GM12878 (cell line): ENCODE measurements at regions not wholly inside any gene's neighbourhood (a gene's known extent, or its start where the extent isn't known, plus 50 kb on each side); places are given as distances from the start of the nearest gene placed in this dataset.
A peak's percentile ranks its signal among the peaks of the same experiment; 100 is the strongest.

Source experiments
- ATAC-seq: fragments of 200-7000 bp; cut with Tn5 transposase; 3 replicates; pipeline ENCODE4 v1.9.1; 2020; ENCODE audit warnings: mild to moderate bottlenecking, moderate library complexity
- BruUV-seq: library from RNA; stranded (reverse); fragments of 400-500 nt; replicated peaks from 2 replicates; lab custom pipeline; 2021; lab: Mats Ljungman, UMichigan
- CTCF ChIA-PET: fragments of 300-600 bp; sonication (Branson Sonifier 250); formaldehyde crosslinking; extraction: SDS; loops from one replicate; lab custom pipeline; 2021; ENCODE audit warnings: inconsistent platforms; lab: Yijun Ruan, JAX
- POLR2A ChIA-PET: fragments of 350-600 bp; formaldehyde crosslinking; extraction: SDS; loops from one replicate; lab custom pipeline; 2021; ENCODE audit warnings: inconsistent platforms; lab: Charles Lee
- RAD21 ChIA-PET: fragments of 300-600 bp; sonication (Branson Sonifier 250); formaldehyde crosslinking; loops from one replicate; lab custom pipeline; 2023; ENCODE audit warnings: antibody characterized with exemption; ENCODE audit not compliant: unreplicated experiment; lab: Charles Lee
- SMC1A ChIA-PET: fragments of 300-600 bp; sonication (Branson Sonifier 250); formaldehyde crosslinking; loops from one replicate; lab custom pipeline; 2023; ENCODE audit not compliant: unreplicated experiment, uncharacterized antibody; lab: Charles Lee
- DNase-seq: peaks from one replicate; pipeline ENCODE4 v3.0.0-alpha.2; 2011; ENCODE audit warnings: low read depth, low spot score
- FAIRE-seq: peaks from 3 replicates; lab custom pipeline; 2011; peaks lifted over from hg19 to GRCh38; lab: Jason Lieb, UNC
- H2AFZ ChIP-seq: 2 replicates; pipeline ENCODE4 v1.6.0; 2011; ENCODE audit warnings: low read depth, low read length, control low read depth; ENCODE audit not compliant: control insufficient read depth
- H3K27ac ChIP-seq: 2 replicates; pipeline ENCODE4 v1.5.1; 2011; ENCODE audit warnings: control low read depth; ENCODE audit not compliant: control insufficient read depth, insufficient read depth
- H3K27me3 ChIP-seq, 2 experiments: replicated peaks in 1 of 2; 2 replicates each; pipeline versions ENCODE4 v1.6.0 to v1.6.1; 2011; ENCODE audit warnings: low read length in 1 of 2; ENCODE audit not compliant: control insufficient read depth in 2 of 2, insufficient read depth in 2 of 2
- H3K36me3 ChIP-seq, 2 experiments: 2 replicates each; pipeline ENCODE4 v1.5.1; 2011; ENCODE audit warnings: low read length in 1 of 2; ENCODE audit not compliant: control insufficient read depth in 2 of 2, insufficient read depth in 2 of 2
- H3K4me1 ChIP-seq: 2 replicates; pipeline ENCODE4 v1.6.1; 2011; ENCODE audit warnings: mild to moderate bottlenecking, low read length, moderate library complexity, mixed read lengths; ENCODE audit not compliant: control insufficient read depth, insufficient read depth
- H3K4me2 ChIP-seq: 2 replicates; pipeline ENCODE4 v1.6.0; 2011; ENCODE audit warnings: control low read depth; ENCODE audit not compliant: control insufficient read depth, insufficient read depth
- H3K4me3 ChIP-seq: fragments of 200-600 bp; sonication (generic); 2 replicates; pipeline ENCODE4 v1.5.1; 2016
- H3K79me2 ChIP-seq: 2 replicates; pipeline ENCODE4 v1.6.0; 2011; ENCODE audit warnings: low read length; ENCODE audit not compliant: control insufficient read depth, insufficient read depth
- H3K9ac ChIP-seq: 2 replicates; pipeline ENCODE4 v1.8.0; 2011; ENCODE audit warnings: low read length, control low read depth, mixed read lengths; ENCODE audit not compliant: control insufficient read depth, insufficient read depth
- H3K9me3 ChIP-seq: replicated peaks from 3 replicates; pipeline ENCODE4 v1.5.1; 2011; ENCODE audit warnings: mild to moderate bottlenecking, low read length; ENCODE audit not compliant: control insufficient read depth, insufficient read depth
- H4K20me1 ChIP-seq: 2 replicates; pipeline ENCODE4 v1.6.0; 2011; ENCODE audit not compliant: control insufficient read depth, insufficient read depth
- BMI1 ChIP-seq: fragments of 450-650 bp; IDR thresholded peaks from 2 replicates; pipeline ENCODE4 v1.6.1; 2016; ENCODE audit warnings: mild to moderate bottlenecking, moderate library complexity, borderline replicate concordance
- CHD4 ChIP-seq: fragments of 200-600 bp; sonication (generic); IDR thresholded peaks from 2 replicates; pipeline ENCODE4 v1.6.1; 2016; ENCODE audit warnings: mild to moderate bottlenecking
- CREM ChIP-seq: IDR thresholded peaks from 2 replicates; pipeline ENCODE4 v1.6.1; 2014; ENCODE audit warnings: antibody characterized with exemption, low read depth
- ETV6 ChIP-seq, 2 experiments: fragments of 450-650 bp in 1 of 2; IDR thresholded peaks in 1 of 2; conservative IDR thresholded peaks in 1 of 2; 2 replicates each; pipeline ENCODE4 v1.6.1; 2014; ENCODE audit warnings: antibody characterized with exemption in 1 of 2, borderline replicate concordance in 1 of 2, low read depth in 1 of 2, mild to moderate bottlenecking in 1 of 2, moderate library complexity in 1 of 2
- GATAD2B ChIP-seq: fragments of 450-650 bp; conservative IDR thresholded peaks from 2 replicates; pipeline ENCODE4 v1.6.1; 2017; ENCODE audit warnings: low read depth, mild to moderate bottlenecking, moderate library complexity
- HCFC1 ChIP-seq: fragments of 150-350 bp; IDR thresholded peaks from 2 replicates; pipeline ENCODE4 v1.6.1; 2014; ENCODE audit warnings: low read length
- HDAC6 ChIP-seq: fragments of 200-600 bp; sonication (generic); IDR thresholded peaks from one replicate; pipeline ENCODE4 v1.8.0; 2017; ENCODE audit warnings: antibody characterized with exemption; ENCODE audit not compliant: unreplicated experiment
- JUNB ChIP-seq: IDR thresholded peaks from 2 replicates; pipeline ENCODE4 v1.6.1; 2016; ENCODE audit warnings: antibody characterized with exemption, mild to moderate bottlenecking
- NFYB ChIP-seq: IDR thresholded peaks from 2 replicates; pipeline ENCODE4 v1.6.1; 2011; ENCODE audit warnings: low read depth, mild to moderate bottlenecking, low read length, improper control_type of control experiment, moderate library complexity; ENCODE audit not compliant: insufficient read depth
- POLR2A ChIP-seq: IDR thresholded peaks from 2 replicates; pipeline ENCODE4 v1.6.1; 2011; ENCODE audit warnings: low read depth, mild to moderate bottlenecking, low read length
- RCOR1 ChIP-seq: conservative IDR thresholded peaks from 2 replicates; pipeline ENCODE4 v1.6.1; 2012; ENCODE audit warnings: low read depth, low read length, improper control_type of control experiment
- SP1 ChIP-seq: IDR thresholded peaks from one replicate; pipeline ENCODE4 v1.6.1; 2011; ENCODE audit warnings: low read depth, low read length
- TCF3 ChIP-seq: IDR thresholded peaks from 2 replicates; pipeline ENCODE4 v1.6.1; 2012; ENCODE audit warnings: low read depth, mild to moderate bottlenecking, low read length, borderline replicate concordance; ENCODE audit not compliant: insufficient read depth
- ZZZ3 ChIP-seq: IDR thresholded peaks from 2 replicates; pipeline ENCODE4 v1.6.1; 2011; ENCODE audit warnings: low read depth; ENCODE audit not compliant: control insufficient read depth, insufficient read length
- WGBS: methylation state at CpG from one replicate; pipeline ENCODE4 v1.1.6; 2016; ENCODE audit warnings: low lambda C conversion rate; ENCODE audit not compliant: insufficient replicate concordance, insufficient coverage; ENCODE audit errors: missing lambda C conversion rate; 5-methylcytosine and 5-hydroxymethylcytosine counted together
- in situ Hi-C: fragments of 300-500 bp; cut with MboI; formaldehyde crosslinking; loops from 9 replicates; pipeline ENCODE4 v1.14.3; 2018; ENCODE audit warnings: mixed read lengths
- intact Hi-C: fragments of 100-400 bp; cut with micrococcal nuclease; formaldehyde crosslinking; loops from one replicate; pipeline ENCODE4 v1.14.2; 2022; ENCODE audit not compliant: unreplicated experiment
- TF ChIP-seq, protein P1 (sequence below): IDR thresholded peaks from 2 replicates; pipeline ENCODE4 v1.6.1; 2011; ENCODE audit warnings: borderline replicate concordance, low read depth, mild to moderate bottlenecking, moderate library complexity, low read length; ENCODE audit not compliant: insufficient read depth, poor library complexity, severe bottlenecking
- TF ChIP-seq, protein P2 (sequence below): fragments of 450-650 bp; IDR thresholded peaks from 2 replicates; pipeline ENCODE4 v1.6.1; 2017; ENCODE audit warnings: antibody characterized with exemption, mild to moderate bottlenecking, moderate library complexity
- TF ChIP-seq, protein P3 (sequence below): IDR thresholded peaks from 2 replicates; pipeline ENCODE4 v1.6.1; 2012; ENCODE audit warnings: low read depth, low read length, improper control_type of control experiment
- TF ChIP-seq, protein P4 (sequence below): IDR thresholded peaks from 2 replicates; pipeline ENCODE4 v1.6.1; 2011; ENCODE audit warnings: low read depth, mild to moderate bottlenecking, low read length, moderate library complexity, borderline replicate concordance; ENCODE audit errors: extremely low read depth

DNA sequence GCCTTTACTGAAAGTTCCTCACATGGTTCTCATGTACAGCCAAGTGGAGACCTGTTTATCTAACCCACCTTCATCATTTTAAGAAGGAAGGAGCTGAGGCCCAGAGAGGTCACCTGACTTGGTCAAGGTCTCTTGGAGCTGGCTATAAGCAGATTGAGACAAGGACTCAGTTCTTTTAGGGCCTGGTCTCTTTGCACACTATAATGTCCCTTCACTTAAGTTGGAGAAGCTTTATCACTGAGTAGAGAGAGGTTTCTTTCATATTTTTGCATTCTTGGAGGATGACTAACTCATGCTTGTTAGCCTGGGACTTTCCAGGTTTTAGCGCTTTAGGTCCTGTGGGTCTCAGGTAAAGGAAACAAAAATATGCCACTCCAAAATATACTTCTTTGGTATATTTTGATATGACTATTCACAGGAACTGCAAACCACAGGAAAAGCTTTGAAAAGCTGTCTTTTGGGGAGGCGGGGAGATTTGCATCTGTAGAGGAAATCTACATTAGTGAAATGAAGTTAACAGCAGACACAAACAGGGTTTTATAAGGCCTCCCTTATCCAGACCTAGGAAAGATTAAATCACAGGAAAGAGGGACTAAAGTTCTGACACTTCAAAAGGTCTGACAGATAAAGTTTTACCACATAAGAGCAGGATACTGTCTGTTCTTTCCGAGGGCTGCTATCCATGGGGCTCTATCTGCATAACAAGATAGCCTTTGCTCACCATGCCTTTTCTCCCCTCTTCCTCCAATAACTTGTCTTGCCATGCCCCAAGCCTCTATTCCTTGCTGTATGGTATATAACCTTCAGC, 95.8 kb upstream of the ANKRD55 start:
- H2AFZ ChIP-seq: peak overlapping the region; percentile 30; the same call in 1 of the 2 replicates
- TF ChIP-seq NFYB: no peak
- no peak for TF ChIP-seq RCOR1
- TF ChIP-seq HCFC1: no peak
- peak; percentile 85 for TF ChIP-seq JUNB
- no peak for TF ChIP-seq HDAC6
- no peak for TF ChIP-seq POLR2A
- TF ChIP-seq, protein P1, sequence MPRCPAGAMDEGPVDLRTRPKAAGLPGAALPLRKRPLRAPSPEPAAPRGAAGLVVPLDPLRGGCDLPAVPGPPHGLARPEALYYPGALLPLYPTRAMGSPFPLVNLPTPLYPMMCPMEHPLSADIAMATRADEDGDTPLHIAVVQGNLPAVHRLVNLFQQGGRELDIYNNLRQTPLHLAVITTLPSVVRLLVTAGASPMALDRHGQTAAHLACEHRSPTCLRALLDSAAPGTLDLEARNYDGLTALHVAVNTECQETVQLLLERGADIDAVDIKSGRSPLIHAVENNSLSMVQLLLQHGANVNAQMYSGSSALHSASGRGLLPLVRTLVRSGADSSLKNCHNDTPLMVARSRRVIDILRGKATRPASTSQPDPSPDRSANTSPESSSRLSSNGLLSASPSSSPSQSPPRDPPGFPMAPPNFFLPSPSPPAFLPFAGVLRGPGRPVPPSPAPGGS: no peak
- no peak for TF ChIP-seq ZZZ3
- TF ChIP-seq, protein P2, sequence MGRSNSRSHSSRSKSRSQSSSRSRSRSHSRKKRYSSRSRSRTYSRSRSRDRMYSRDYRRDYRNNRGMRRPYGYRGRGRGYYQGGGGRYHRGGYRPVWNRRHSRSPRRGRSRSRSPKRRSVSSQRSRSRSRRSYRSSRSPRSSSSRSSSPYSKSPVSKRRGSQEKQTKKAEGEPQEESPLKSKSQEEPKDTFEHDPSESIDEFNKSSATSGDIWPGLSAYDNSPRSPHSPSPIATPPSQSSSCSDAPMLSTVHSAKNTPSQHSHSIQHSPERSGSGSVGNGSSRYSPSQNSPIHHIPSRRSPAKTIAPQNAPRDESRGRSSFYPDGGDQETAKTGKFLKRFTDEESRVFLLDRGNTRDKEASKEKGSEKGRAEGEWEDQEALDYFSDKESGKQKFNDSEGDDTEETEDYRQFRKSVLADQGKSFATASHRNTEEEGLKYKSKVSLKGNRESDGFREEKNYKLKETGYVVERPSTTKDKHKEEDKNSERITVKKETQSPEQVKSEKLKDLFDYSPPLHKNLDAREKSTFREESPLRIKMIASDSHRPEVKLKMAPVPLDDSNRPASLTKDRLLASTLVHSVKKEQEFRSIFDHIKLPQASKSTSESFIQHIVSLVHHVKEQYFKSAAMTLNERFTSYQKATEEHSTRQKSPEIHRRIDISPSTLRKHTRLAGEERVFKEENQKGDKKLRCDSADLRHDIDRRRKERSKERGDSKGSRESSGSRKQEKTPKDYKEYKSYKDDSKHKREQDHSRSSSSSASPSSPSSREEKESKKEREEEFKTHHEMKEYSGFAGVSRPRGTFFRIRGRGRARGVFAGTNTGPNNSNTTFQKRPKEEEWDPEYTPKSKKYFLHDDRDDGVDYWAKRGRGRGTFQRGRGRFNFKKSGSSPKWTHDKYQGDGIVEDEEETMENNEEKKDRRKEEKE: no peak
- TF ChIP-seq CHD4: no peak
- no peak for TF ChIP-seq GATAD2B
- TF ChIP-seq TCF3: no peak
- no peak for TF ChIP-seq BMI1
- TF ChIP-seq, protein P3, sequence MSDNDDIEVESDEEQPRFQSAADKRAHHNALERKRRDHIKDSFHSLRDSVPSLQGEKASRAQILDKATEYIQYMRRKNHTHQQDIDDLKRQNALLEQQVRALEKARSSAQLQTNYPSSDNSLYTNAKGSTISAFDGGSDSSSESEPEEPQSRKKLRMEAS: no peak
- peak; percentile 76; the same call in 1 of the 2 replicates for TF ChIP-seq CREM
- TF ChIP-seq, protein P4, sequence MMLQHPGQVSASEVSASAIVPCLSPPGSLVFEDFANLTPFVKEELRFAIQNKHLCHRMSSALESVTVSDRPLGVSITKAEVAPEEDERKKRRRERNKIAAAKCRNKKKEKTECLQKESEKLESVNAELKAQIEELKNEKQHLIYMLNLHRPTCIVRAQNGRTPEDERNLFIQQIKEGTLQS: no peak
- TF ChIP-seq ETV6 (conservative IDR thresholded peaks at IDR 0.05 in 1 of 2, IDR thresholded peaks at IDR 0.05 in 1 of 2; ENCODE audit: borderline replicate concordance in 1 of 2, low read depth in 1 of 2): peak in 1 of 2 experiments; percentile 92; a peak in 2 of 4 replicates
- TF ChIP-seq SP1: no peak

More for the DNA sequence above, 95.8 kb upstream of the ANKRD55 start:
- in situ Hi-C loops (no loop called here), intact Hi-C loops (loop anchor here (1.0 to 5.0 kb wide), 4 partner anchors 84 to 486 kb away; partner anchors contain the start of gene MAP3K1)
- Histone ChIP-seq H3K27me3 (no peaks in the 10 kb centered on the region), H4K20me1 (no peaks in the 10 kb centered on the region), H3K4me1 (peaks cover 21% of the 10 kb centered on the region), H3K27ac (peak overlapping the region; percentile 59), H3K79me2 (no peaks in the 10 kb centered on the region), H3K4me2 (peak overlapping the region; percentile 86), H3K4me3 (peak overlapping the region; percentile 14; the same call in 1 of the 2 replicates), H3K9ac (peak overlapping the region; percentile 2; the same call in 1 of the 2 replicates), H3K36me3 (no peaks in the 10 kb centered on the region), H3K9me3 (peaks cover 1% of the 10 kb centered on the region; the same call in 1 of the 3 replicates)
- ChIA-PET CTCF (interaction anchor here (0.7 to 5.6 kb wide), 19 partner anchors 9 to 969 kb away, joined by 3 to 45 read pairs (median 4); no protein-coding TSS in a partner anchor), RAD21 (interaction anchor here (0.7 to 7.2 kb wide), 19 partner anchors 12 to 531 kb away, joined by 3 to 111 read pairs (median 5); no protein-coding TSS in a partner anchor), POLR2A (interaction anchor here (0.6 to 1.6 kb wide), 8 partner anchors 11 to 899 kb away, joined by 3 to 7 read pairs (median 4); no protein-coding TSS in a partner anchor), SMC1A (interaction anchor here (0.6 to 5.6 kb wide), 29 partner anchors 10 to 512 kb away, joined by 3 to 59 read pairs (median 4); no protein-coding TSS in a partner anchor)
- DNase-seq (peak; percentile 78), ATAC-seq (peak; percentile 82), FAIRE-seq (peak; percentile 94)
- BruUV-seq: no TSS peak
- WGBS: 0% methylated on average over 3 of the region's 3 CpGs
